Calu3 (cell line): ENCODE measurements at regions not wholly inside any gene's neighbourhood (a gene's known extent, or its start where the extent isn't known, plus 50 kb on each side); places are given as distances from the start of the nearest gene placed in this dataset.

ENCODE experiments used
- BruUV-seq: library from RNA; stranded (reverse); fragments of 400-500 nt; replicated peaks from 2 replicates; lab custom pipeline; 2021; lab: Mats Ljungman, UMichigan
- CTCF ChIA-PET: fragments of 300-600 bp; sonication (Branson Sonifier 250); formaldehyde crosslinking; loops from one replicate; lab custom pipeline; 2022; ENCODE audit warnings: antibody characterized with exemption; lab: Charles Lee
- DNase-seq: peaks from one replicate; pipeline ENCODE4 v3.0.0; 2022
- H3K27ac Mint-ChIP-seq: one replicate; pipeline ENCODE4 v1.8.0; 2022; ENCODE audit warnings: mixed read lengths; ENCODE audit not compliant: unreplicated experiment
- H3K27me3 Mint-ChIP-seq: one replicate; pipeline ENCODE4 v1.8.0; 2022; ENCODE audit warnings: mixed read lengths; ENCODE audit not compliant: unreplicated experiment
- H3K36me3 Mint-ChIP-seq: one replicate; pipeline ENCODE4 v1.8.0; 2022; ENCODE audit warnings: mild to moderate bottlenecking, moderate library complexity, mixed read lengths; ENCODE audit not compliant: insufficient read depth, unreplicated experiment
- H3K4me1 Mint-ChIP-seq: one replicate; pipeline ENCODE4 v1.8.0; 2022; ENCODE audit warnings: mild to moderate bottlenecking, low read depth, mixed read lengths; ENCODE audit not compliant: unreplicated experiment
- H3K4me3 Mint-ChIP-seq: one replicate; pipeline ENCODE4 v1.8.0; 2022; ENCODE audit warnings: mild to moderate bottlenecking, low read depth, moderate library complexity, mixed read lengths; ENCODE audit not compliant: unreplicated experiment
- H3K9me3 Mint-ChIP-seq: one replicate; pipeline ENCODE4 v1.8.0; 2022; ENCODE audit warnings: low read depth, mixed read lengths; ENCODE audit not compliant: unreplicated experiment
- intact Hi-C: fragments of 100-400 bp; cut with micrococcal nuclease; formaldehyde crosslinking; loops from one replicate; pipeline ENCODE4 v1.10.0; 2022; ENCODE audit not compliant: unreplicated experiment
- TF ChIP-seq, protein P1 (sequence below): fragments of 200-600 bp; IDR thresholded peaks from one replicate; pipeline ENCODE4 v1.8.0; 2022; ENCODE audit warnings: antibody characterized with exemption; ENCODE audit not compliant: unreplicated experiment

DNA sequence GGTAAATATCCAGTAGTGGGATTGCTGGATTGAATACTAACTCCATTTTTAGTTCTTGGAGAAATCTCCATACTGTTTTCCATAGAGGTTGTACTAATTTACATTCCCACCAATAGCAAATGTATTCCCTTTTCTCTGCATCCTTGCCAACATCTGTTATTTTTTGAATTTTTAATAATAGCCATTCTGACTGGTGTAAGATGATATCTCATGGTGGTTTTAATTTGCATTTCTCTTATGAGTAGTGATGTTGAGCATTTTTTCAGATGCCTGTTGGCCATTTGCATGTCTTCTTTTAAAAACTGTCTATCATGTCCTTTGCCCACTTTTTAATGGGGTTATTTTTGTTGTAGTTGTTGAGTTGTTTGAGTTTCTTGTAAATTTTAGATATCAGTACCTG lies 253.2 kb downstream of the HAO1 start:
- intact Hi-C loops: no loop called here
- no TSS peak for BruUV-seq

DNA sequence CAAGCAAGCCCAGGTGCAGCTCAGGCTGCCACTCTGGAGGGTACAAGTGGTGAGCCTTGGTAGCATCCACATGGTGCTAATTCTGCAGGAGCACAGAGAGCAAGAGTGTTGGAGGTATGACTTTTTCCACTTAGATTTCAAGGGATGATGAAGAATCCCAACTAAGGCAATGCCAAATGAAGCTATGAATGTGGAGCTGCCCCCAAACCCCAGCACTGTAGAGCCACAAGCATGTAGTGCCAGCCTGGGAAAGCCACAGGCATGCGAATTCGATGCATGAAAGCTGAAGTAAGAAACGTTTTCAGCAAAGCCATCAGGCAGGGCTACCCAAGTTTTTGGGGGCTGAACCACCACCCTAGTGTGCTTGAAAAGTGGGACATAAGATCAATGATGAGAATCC lies 251.1 kb downstream of the HAO1 start:
- H3K36me3 Mint-ChIP-seq: no peaks in the 10 kb centered on the region
- H3K27me3 Mint-ChIP-seq: no peaks in the 10 kb centered on the region
- no peaks in the 10 kb centered on the region for H3K9me3 Mint-ChIP-seq
- BruUV-seq: no TSS peak
- H3K4me1 Mint-ChIP-seq: no peaks in the 10 kb centered on the region
- H3K4me3 Mint-ChIP-seq: no peak overlapping the region
- H3K27ac Mint-ChIP-seq: no peak overlapping the region
- CTCF ChIA-PET: interaction anchor here (0.6 kb wide), 1 partner anchor 835 kb away, joined by 3 read pairs; no protein-coding TSS in a partner anchor
- no peak for DNase-seq
- TF ChIP-seq, protein P1, sequence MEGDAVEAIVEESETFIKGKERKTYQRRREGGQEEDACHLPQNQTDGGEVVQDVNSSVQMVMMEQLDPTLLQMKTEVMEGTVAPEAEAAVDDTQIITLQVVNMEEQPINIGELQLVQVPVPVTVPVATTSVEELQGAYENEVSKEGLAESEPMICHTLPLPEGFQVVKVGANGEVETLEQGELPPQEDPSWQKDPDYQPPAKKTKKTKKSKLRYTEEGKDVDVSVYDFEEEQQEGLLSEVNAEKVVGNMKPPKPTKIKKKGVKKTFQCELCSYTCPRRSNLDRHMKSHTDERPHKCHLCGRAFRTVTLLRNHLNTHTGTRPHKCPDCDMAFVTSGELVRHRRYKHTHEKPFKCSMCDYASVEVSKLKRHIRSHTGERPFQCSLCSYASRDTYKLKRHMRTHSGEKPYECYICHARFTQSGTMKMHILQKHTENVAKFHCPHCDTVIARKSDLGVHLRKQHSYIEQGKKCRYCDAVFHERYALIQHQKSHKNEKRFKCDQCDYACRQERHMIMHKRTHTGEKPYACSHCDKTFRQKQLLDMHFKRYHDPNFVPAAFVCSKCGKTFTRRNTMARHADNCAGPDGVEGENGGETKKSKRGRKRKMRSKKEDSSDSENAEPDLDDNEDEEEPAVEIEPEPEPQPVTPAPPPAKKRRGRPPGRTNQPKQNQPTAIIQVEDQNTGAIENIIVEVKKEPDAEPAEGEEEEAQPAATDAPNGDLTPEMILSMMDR: no peak
- intact Hi-C loops: no loop called here

More for the DNA sequence above, 253.2 kb downstream of the HAO1 start:
- H3K9me3 Mint-ChIP-seq: no peaks in the 10 kb centered on the region
- no peak overlapping the region for H3K4me3 Mint-ChIP-seq
- H3K4me1 Mint-ChIP-seq: no peaks in the 10 kb centered on the region
- TF ChIP-seq, protein P1: no peak
- no peak overlapping the region for H3K27ac Mint-ChIP-seq
- CTCF ChIA-PET: no interaction called here
- no peak for DNase-seq
- H3K27me3 Mint-ChIP-seq: no peaks in the 10 kb centered on the region
- H3K36me3 Mint-ChIP-seq: no peaks in the 10 kb centered on the region

DNA sequence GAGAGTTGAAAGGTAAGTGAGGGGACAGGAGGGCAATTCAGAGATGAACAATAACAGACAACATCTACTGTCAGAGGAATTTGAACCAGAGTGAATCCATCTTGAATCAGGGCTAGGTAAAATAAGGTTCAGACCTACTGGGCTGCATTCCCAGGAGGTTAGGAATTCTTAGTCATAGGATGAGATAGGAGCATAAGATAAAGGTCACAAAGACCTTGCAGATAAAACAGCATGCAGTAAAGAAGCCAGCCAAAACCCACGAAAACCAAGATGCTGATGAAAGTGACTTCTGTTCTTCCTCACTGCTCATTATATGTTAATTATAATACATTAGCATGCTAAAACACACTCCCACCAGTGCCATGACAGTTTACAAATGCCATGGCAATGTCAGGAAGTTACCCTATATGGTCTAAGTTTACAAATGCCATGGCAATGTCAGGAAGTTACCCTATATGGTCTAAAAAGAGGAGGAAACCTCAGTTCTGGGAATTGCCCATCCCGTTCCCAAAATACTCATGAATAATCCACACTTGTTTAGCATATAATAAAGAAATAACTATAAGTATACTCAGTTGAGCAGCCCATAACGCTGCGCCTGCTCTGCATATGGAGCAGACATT lies 248.5 kb downstream of the HAO1 start:
- TF ChIP-seq, protein P1: no peak
- Mint-ChIP-seq H3K27me3 (no peaks in the 10 kb centered on the region), H3K36me3 (no peaks in the 10 kb centered on the region), H3K9me3 (no peaks in the 10 kb centered on the region), H3K4me3 (no peak overlapping the region), H3K27ac (peak overlapping the region; percentile 42), H3K4me1 (peaks cover 7% of the 10 kb centered on the region)
- no peak for DNase-seq
- CTCF ChIA-PET: no interaction called here
- BruUV-seq: no TSS peak
- intact Hi-C loops: no loop called here

DNA sequence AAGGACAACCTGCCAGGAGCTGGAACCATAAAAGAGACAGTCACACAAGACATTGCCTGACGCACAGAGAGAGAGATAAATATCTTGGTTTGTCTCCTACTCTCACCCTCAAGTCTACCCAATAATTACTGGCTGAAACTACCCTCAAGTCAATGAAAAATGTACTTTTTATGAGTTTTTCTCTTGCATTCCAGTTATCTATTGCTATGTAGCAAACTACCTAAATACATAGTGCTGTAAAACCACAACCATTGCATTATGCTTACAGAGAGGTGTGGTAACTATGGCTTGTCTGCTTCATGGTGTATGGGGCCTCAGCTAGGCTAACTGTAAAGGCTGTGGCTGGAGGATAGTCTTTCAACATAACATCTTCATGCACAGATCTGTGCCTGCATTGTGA lies 247.8 kb downstream of the HAO1 start:
- no peaks in the 10 kb centered on the region for H3K9me3 Mint-ChIP-seq
- TF ChIP-seq, protein P1: no peak
- no peak overlapping the region for H3K27ac Mint-ChIP-seq
- H3K36me3 Mint-ChIP-seq: no peaks in the 10 kb centered on the region
- BruUV-seq: no TSS peak
- CTCF ChIA-PET: no interaction called here
- intact Hi-C loops: no loop called here
- no peaks in the 10 kb centered on the region for H3K27me3 Mint-ChIP-seq
- H3K4me3 Mint-ChIP-seq: no peak overlapping the region
- DNase-seq: no peak
- H3K4me1 Mint-ChIP-seq: peaks cover 12% of the 10 kb centered on the region
